HG03045 (cell line): ENCODE measurements at regions not wholly inside any gene's neighbourhood (a gene's known extent, or its start where the extent isn't known, plus 50 kb on each side); places are given as distances from the start of the nearest gene placed in this dataset.

Experiments
- ATAC-seq: cut with Tn5 transposase; IDR thresholded peaks from one replicate; pipeline ENCODE4 v1.9.1; 2021; ENCODE audit warnings: mild to moderate bottlenecking, moderate library complexity; ENCODE audit not compliant: unreplicated experiment

DNA sequence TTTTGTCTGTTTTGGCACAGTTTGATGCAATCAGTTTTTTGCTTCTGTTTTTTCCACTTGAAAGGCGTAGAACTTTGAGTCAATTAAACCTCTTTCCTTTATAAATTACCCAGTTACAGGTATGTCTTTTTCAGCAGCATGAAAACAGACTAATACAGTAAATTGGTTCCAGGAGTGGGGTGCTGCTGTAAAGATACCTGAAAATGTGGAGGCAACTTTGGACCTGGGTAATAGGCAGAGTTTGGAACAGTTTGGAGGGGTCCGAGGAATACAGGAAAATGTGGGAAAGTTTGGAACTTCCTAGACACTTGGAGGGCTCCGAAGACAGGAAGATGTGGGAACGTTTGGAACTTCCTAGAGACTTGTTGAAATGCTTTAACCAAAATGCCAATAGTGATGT, 2022.2 kb downstream of the MAT2B start:
- no peak for ATAC-seq

DNA sequence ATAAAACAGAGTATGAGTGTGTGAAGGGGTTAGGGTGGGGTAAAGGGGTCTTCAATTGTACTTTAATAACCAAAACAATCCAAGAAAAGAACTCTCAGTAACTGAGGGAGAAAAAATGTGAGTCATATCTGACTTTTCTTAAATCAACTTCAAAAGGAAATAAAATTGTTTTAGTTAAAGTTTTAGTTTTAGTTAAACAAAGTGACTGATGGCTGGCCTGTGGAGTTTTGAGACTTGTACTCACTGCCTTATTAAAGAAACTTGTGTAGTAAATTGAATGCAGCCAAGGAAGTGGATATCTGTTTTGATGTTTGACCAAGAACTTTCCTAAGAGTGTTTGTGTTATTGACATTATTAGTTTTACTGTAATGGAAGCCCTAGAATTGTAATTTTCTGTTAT, 2032.6 kb downstream of the MAT2B start:
- no peak for ATAC-seq

DNA sequence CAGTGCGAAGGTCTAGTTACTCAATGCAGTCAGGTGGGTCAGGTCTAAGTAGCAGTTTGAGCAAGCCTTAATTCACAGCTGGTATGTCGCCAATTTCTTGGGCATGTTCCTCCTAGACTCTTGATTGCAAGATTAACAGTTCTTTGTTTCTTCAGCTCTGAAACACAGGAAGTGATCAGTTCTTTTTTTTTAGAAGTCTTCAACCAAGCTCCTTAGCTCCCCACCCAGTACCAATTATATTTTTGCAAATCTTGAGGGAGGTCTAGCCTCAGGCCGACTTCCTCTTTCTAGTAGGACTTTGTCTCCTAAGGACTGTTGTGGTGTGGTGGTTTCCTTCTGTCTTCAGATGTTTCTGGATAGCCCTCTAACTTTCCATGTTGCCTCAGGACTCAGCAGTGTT, 2054.2 kb downstream of the MAT2B start:
- ATAC-seq = no peak

GRCh38 chr5:165560648-165561047, 2055.2 kb downstream of the MAT2B start:
- no peak for ATAC-seq

DNA sequence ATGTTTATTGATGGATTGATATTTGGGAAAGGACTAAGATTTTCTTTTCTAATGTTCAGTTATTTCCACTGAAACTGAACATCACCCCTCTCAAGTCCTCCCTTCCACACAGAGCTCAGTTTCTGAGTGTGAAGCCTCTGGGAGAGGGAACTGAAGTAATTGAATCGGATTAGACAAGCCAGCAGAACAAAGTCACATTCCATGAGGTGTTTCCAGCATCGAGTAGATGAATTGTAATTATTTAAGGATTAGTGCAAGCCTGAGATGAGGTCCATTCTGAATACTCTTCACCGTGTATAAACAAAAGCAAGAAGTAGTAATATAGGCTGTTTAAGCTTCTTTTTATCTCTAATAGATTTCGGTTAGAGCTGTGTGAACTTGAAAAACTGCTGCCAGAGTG, 2060.5 kb downstream of the MAT2B start:
- ATAC-seq = no peak

DNA sequence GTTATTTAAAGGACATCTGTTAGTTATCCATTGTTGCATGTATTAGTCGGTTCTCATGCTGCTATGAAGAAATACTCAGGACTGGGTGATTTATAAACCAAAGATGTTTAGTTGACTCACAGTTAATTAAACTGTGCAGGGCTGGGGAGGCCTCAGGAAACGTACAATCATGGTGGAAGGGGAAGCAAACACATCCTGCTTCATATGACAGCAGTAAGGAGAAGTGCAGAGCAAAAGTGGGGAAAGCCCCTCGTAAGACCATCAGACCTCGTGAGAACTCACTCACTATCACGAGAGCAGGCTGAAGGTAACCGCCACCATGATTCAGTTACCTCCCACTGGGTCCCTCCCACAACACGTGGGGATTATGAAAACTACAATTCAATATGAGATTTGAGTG, 2064.1 kb downstream of the MAT2B start:
- no peak for ATAC-seq

DNA sequence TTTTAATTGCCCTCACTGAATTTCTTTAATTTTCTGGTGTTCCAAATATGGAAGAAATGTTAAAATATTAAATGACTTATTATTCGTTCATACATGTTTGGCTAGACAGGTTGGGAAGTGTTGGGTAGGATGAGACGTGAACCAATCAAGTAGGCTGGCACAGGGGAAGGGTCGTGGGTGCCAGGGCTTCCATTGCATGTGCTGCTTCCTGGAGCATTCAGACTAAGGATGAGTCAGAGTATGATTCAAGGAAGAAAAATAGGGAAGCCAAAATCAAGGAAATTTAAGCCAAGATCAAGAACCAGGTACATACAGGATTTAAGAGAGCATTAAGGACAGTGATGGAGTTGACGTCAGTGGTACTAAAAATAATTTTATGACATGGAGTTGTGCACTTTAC, 2068.0 kb downstream of the MAT2B start:
- no peak for ATAC-seq

GRCh38 chr5:165574100-165574499, 2068.7 kb downstream of the MAT2B start:
- no peak for ATAC-seq

DNA sequence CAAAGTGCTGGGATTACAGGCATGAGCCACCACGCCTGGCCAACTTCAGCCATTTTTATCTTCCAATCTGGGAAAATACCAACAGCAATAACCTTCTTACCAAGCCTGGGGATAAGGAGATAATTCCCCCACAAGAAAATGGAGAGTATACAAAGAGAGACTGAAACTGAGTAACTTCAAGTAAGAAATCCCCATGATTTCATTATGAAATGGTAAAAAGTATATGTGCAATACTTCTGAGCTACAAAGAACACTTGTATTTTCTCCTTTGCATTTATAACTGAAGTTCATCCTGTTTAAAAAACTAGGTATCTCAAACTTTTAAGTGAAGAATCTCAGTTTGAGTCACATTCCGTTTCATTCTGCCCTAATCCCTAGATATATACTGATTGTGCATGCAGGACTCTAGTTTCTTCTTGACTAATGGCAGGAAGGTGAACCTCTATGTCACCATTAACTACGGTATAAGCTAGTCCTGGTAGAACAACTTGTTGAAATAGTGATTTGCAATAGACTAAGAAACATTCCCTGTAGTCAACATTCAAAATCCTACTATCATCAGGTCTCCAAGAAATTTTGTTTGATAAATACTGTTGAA, 2071.4 kb downstream of the MAT2B start:
- ATAC-seq = no peak

DNA sequence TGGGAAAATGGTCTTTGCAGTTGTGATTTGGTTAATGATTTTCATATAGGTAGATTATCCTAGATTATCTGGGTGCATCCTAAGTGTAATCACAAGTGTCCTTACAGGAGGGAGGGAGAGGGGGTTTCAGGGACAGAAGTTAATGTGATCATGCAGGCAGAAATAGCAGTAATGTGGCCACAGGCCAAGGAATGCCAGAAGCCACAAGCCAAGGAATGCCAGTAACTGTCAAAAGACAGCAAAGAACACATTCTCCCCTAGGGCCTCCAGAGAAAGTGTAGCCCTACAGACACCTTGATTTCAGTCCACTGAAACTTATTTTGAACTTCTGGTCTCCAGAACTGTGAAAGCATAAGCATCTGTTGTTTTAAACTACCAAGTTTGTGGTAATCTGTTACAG, 2074.5 kb downstream of the MAT2B start:
- ATAC-seq = no peak

- ATAC-seq = no peak
Observed at GRCh38 chr5:165594693-165595092, 2089.3 kb downstream of the MAT2B start.

DNA sequence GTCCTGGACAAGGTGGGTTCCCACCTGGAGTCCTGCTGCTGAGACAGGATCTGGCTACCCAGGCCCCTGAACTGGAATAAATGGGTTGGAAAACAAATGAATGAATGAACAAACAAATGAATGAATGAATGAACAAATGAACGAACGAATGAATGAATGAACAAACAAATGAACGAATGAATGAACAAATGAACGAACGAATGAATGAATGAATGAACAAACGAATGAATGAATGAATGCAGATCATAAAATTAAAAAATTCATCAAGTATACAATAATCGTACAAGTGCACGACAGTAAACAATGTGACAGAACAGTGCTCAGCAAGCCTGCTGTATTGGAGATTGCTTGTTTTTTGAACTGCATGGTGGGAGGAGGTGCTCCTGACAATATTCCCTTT, 2097.1 kb downstream of the MAT2B start:
- ATAC-seq = no peak

GRCh38 chr5:165607026-165607425, 2101.6 kb downstream of the MAT2B start:
- no peak for ATAC-seq

DNA sequence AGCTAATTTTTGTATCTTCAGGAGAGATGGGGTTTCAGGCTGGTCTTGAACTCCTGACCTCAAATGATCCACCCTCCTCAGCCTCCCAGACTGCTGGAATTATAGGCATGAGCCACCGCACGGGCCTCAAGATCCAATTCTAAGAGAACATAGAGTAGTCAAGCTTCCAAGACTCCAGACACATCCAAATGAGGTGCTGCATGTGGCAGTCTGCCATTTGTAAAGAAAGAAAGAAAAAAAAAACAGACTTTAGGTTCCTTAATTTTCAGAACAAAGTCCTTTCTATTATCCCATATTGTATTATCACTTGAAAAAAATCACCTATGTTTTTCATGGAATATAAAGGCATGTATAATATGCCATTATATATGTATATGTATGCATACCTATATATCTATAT, 2104.5 kb downstream of the MAT2B start:
- no peak for ATAC-seq

DNA sequence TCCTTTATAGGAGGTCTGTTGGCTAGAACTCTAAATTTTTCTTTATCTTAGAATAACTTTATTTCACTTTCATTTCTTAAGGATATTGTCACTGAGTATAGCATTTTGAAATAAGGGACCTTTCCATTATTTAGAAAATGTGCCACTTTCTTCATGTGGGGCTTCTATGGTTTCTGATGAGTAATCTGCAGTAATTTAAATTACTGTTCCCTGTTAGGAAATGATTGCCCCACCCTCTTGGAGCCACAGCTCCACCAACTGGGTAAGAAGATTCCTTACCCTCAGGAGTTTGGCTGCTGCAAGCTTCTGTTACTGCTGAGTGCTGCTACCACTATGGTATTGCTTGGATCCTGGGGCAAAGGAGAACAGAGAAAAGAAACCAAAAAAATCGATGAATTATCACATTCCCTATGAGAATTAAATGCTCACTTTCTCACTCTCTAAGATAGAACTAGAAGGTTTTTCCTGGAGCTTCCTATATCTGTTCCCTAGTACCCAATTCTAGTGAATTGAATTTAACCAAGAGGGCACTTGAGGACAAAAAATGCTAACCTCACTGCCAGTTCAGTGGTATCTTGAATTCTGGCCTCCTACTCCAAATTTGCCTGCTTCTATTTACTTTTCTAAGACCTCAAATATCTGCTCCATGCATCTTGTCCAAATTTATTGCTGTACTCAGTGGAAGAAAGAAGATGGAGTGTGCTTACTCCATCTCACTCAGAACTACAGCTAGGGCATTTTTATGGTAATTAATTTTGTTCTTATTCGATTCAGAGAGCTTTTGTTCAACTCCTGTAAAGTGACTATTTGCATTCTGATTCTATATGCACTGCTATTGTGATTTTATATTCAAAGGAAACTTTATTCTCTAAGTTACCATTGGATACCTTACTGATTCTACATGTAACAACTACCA, 2111.3 kb downstream of the MAT2B start:
- ATAC-seq = no peak

DNA sequence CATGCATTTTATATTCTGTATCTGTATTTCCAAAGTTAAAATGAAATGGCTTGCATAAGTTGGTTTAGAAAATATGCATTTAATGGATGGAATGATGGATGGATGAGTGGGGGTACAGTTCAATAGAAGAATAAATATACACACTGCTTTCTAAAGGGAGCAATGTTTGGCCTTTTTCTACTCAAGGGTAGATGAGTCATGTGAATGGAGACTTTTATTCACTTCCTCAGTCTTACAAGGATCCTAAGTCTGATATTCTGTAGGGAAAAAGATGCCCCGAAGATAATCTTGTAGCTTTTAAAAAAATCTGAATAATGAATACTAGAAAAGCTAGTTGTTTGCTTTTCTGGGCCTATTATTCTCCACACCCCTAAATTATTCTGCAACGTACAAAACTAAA, 2112.1 kb downstream of the MAT2B start:
- ATAC-seq = no peak

DNA sequence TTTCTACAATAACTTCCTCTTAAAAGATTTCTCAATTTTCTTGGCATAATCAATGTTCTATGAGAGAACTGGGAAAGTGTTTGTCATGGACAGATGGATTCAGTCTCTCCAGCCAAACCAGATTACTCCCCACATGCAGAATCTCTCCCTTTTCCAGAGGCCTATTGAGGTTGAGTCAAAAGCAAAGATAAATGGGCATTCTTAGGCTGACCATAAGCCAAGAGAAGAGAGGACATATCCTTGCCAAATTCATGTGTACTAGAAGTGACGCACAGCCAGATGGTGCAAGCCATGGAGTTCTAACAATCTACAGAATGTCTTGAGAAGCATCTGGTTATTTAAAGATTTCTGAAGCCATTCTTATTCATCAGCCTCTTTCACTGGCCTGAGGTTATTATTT, 2115.0 kb downstream of the MAT2B start:
- no peak for ATAC-seq

DNA sequence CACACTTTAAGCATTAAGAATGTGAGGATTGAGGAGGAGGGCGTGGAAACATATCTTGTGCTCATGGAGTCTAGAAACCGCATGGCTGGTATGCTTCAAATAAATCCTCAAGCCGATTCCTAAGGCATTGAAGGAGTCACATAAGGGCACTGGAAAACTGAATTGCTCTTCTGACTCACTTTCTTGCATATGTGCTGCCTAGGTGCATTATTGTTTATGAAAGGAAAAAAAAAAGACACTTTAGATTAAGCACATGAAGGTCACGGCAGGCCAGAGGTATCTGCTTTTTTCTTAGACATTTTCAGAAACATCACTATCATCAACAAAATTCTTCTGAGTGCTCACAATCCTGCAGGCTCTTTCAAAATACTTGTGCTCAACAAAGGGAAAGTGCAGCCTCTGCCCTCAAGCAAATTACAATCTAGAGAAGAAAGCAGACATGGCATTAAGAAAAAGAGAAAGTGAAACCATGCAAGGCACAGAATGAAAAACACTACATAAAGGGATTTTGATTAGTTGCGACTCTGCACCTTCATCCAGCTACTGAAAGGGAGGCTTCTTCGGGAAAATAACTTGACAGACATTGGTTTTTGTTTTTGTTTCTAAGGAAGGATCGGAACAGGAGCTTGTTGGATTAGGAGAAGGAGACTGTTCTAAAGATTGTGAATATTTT, 2117.6 kb downstream of the MAT2B start:
- no peak for ATAC-seq

DNA sequence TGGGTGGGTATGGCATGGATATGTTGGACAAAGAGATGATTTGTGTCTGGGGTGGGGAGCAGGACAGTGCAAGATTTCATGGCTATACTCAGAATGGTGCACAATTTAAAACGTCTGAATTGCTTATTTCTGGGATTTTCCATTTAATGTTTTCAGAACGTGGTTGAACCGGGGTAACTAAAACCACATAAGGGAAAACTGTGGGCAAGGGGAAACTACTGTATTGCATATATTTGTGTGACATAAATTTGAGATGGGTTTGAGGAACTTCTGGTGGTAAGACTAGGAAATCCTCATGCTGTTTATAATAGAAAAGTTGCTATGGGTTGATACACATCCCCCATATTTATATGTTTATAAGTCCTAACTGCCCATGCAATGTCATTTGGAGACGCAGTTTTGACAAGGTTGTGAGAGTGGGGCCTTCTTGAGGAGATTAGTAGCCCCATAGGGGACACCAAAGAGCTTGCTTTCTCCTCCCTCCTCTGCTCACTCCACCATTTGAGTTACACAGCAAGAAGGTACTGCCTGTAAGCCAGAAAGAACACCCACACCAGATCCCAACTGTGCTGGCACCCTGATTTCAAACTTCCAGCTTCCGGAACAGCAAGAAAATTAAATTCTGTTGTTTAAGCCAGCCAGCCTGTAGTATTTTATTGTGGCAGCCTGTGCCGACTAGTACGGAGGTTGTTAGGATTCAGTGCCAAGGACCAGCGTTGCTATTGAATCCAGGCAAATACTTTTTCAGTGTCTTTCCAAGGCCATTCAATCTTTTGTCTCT, 2118.9 kb downstream of the MAT2B start:
- ATAC-seq = no peak

DNA sequence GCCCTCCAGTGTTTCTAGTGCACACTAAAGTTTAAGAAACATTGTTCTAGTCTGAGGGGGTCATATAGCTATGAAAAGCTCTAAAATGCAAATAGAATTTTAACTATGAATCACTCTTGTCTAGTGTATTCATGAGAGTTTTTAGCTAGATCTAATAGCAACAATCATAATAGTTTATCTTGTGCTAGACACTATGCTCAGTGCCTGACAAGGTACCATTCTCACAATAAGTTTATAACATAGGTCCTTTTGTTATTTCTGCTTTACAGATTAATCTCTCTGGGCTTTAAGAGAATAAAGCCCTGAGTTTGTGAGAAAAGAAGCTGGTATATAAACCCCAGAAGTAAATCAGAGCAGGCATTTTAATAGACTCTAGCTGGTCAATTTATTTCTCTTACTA, 2120.7 kb downstream of the MAT2B start:
- ATAC-seq = no peak

DNA sequence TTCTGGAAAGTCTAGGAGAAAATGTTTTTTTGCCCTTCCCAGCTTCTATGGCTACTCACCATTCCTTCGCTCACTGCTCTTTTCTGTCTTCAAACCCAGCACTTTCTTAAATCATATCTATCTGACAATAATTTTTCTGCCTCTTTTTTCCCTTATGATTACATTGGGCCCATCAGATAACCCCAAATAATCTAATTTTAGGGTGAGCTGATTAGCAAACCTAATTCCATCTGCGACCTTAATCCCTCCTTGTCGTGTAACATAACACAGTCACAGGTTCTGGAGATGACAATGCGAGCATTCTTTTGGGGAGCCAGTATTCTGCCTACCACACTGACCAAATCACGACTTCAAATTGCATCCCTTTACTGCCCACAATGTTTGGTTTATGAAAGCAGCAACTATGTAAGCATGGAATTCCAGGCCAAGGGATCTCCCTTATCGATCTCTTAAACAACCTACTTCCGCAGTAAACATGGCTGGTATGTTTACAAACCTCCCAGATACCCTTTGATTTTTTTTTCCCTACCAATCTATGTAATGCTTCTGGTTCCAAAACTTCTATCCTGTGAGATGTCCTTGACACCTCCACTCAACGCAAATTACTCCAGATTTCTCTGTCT, 2122.2 kb downstream of the MAT2B start:
- no peak for ATAC-seq
